ENCODE measurements at regions not wholly inside any gene's neighbourhood (a gene's known extent, or its start where the extent isn't known, plus 50 kb on each side); places are given as distances from the start of the nearest gene placed in this dataset.
A peak's percentile ranks its signal among the peaks of the same experiment; 100 is the strongest.

DNA sequence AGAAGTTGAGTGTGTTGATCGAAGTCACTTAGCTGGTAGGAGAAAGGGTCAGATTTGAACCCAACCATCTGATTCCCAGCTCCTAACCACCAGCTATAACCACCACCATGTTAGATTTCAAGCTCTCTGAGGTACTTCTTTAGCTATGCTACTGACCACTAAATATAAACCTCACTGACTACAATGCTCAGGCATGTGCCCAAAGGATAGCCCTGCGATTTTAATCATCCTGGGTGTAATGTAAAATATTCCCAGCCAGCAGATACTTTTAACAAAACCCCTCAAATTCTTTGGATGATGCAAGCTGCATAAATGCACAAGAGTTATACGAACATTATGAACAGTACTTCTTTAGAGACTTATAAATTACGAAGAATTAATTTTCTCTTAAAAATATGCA is 115.2 kb upstream of the TSC22D2 start:
- Histone ChIP-seq H3K27me3 (ENCODE audit: control insufficient read depth in 2 of 2, insufficient read depth in 2 of 2, low read length in 2 of 2) (no peaks in the 10 kb centered on the region), H3K36me3 (ENCODE audit: control insufficient read depth in 2 of 2, insufficient read depth in 2 of 2, low read length in 2 of 2) (no peaks in the 10 kb centered on the region), H3K4me1 (ENCODE audit: control insufficient read depth in 2 of 2, insufficient read depth in 2 of 2, low read length in 2 of 2) (peaks cover 0 to 5% of the 10 kb centered on the region in 2 donors), H3K27ac (ENCODE audit: low read depth in 2 of 2, low read length in 2 of 2) (no peak overlapping the region), H3K9ac (ENCODE audit: low read depth in 1 of 2, low read length in 2 of 2) (no peak overlapping the region), H3K4me3 (ENCODE audit: low read length in 2 of 2) (no peak overlapping the region), H3K9me3 (ENCODE audit: control insufficient read depth in 2 of 2, low read length in 2 of 2) (no peaks in the 10 kb centered on the region)

GRCh38 chr3:150291515-150291914 is 116.6 kb upstream of the TSC22D2 start:
- no peaks in the 10 kb centered on the region for H3K36me3 ChIP-seq (ENCODE audit: control insufficient read depth in 2 of 2, insufficient read depth in 2 of 2, low read length in 2 of 2)
- H3K27me3 ChIP-seq (ENCODE audit: control insufficient read depth in 2 of 2, insufficient read depth in 2 of 2, low read length in 2 of 2): no peaks in the 10 kb centered on the region
- H3K9me3 ChIP-seq (ENCODE audit: control insufficient read depth in 2 of 2, low read length in 2 of 2): no peaks in the 10 kb centered on the region
- no peak overlapping the region for H3K4me3 ChIP-seq (ENCODE audit: low read length in 2 of 2)
- H3K27ac ChIP-seq (ENCODE audit: low read depth in 2 of 2, low read length in 2 of 2): no peak overlapping the region
- peaks cover 0 to 5% of the 10 kb centered on the region in 2 donors for H3K4me1 ChIP-seq (ENCODE audit: control insufficient read depth in 2 of 2, insufficient read depth in 2 of 2, low read length in 2 of 2)
- H3K9ac ChIP-seq (ENCODE audit: low read depth in 1 of 2, low read length in 2 of 2): no peak overlapping the region

DNA sequence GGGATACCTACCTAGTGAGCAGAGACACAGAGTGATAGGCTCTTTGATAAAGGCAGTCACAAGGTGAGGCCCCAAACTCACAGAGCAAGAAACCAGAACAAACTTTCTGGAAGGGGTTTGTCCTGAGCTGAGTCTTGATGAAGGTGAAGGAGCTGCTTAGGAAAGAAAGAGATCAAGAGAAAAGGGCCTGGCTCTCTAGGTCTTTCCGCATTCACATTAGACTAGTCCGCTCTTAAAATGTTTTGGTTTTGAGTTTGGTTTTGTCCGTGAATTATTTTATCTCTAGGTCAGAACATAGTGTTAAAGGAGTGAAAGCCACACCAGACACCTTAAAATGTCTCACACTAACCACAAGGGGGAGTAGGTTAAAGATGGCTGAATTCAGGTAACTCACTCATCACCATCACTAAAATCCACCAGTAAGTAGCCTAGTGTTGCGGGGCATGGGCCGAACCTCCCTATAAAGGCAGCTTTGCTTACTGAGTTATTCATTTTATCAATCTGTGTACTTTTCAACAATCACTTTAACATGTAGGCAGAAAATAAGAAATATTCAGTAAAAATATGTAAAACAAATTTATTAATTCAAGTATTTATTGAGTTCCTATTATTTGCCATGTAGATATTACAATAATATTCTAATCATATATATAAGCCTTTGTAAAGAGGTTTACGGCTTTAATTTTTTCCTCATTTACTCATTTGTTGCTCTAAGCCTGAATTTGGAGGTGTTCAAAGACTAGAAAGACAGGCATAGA is 121.5 kb upstream of the TSC22D2 start:
- peaks cover 0 to 5% of the 10 kb centered on the region in 2 donors for H3K4me1 ChIP-seq (ENCODE audit: control insufficient read depth in 2 of 2, insufficient read depth in 2 of 2, low read length in 2 of 2)
- no peak overlapping the region for H3K9ac ChIP-seq (ENCODE audit: low read depth in 1 of 2, low read length in 2 of 2)
- H3K36me3 ChIP-seq (ENCODE audit: control insufficient read depth in 2 of 2, insufficient read depth in 2 of 2, low read length in 2 of 2): no peaks in the 10 kb centered on the region
- H3K4me3 ChIP-seq (ENCODE audit: low read length in 2 of 2): no peak overlapping the region
- no peak overlapping the region for H3K27ac ChIP-seq (ENCODE audit: low read depth in 2 of 2, low read length in 2 of 2)
- peaks cover 0 to 2% of the 10 kb centered on the region in 2 donors for H3K9me3 ChIP-seq (ENCODE audit: control insufficient read depth in 2 of 2, low read length in 2 of 2)
- H3K27me3 ChIP-seq (ENCODE audit: control insufficient read depth in 2 of 2, insufficient read depth in 2 of 2, low read length in 2 of 2): no peaks in the 10 kb centered on the region

GRCh38 chr3:150285601-150286000 is 122.5 kb upstream of the TSC22D2 start:
- H3K36me3 ChIP-seq (ENCODE audit: control insufficient read depth in 2 of 2, insufficient read depth in 2 of 2, low read length in 2 of 2): no peaks in the 10 kb centered on the region
- H3K4me1 ChIP-seq (ENCODE audit: control insufficient read depth in 2 of 2, insufficient read depth in 2 of 2, low read length in 2 of 2): peaks cover 0 to 5% of the 10 kb centered on the region in 2 donors
- no peaks in the 10 kb centered on the region for H3K27me3 ChIP-seq (ENCODE audit: control insufficient read depth in 2 of 2, insufficient read depth in 2 of 2, low read length in 2 of 2)
- H3K9ac ChIP-seq (ENCODE audit: low read depth in 1 of 2, low read length in 2 of 2): no peak overlapping the region
- no peak overlapping the region for H3K27ac ChIP-seq (ENCODE audit: low read depth in 2 of 2, low read length in 2 of 2)
- H3K9me3 ChIP-seq (ENCODE audit: control insufficient read depth in 2 of 2, low read length in 2 of 2): peaks cover 0 to 2% of the 10 kb centered on the region in 2 donors
- no peak overlapping the region for H3K4me3 ChIP-seq (ENCODE audit: low read length in 2 of 2)

- no peaks in the 10 kb centered on the region for H3K36me3 ChIP-seq (ENCODE audit: control insufficient read depth in 2 of 2, insufficient read depth in 2 of 2, low read length in 2 of 2)
- peak overlapping the region in 1 of 2 donors; percentile 26 for H3K4me3 ChIP-seq (ENCODE audit: low read length in 2 of 2)
- peak overlapping the region; percentile 62 to 77 for H3K27ac ChIP-seq (ENCODE audit: low read depth in 2 of 2, low read length in 2 of 2)
- peak overlapping the region in 1 of 2 donors; percentile 18 for H3K9ac ChIP-seq (ENCODE audit: low read depth in 1 of 2, low read length in 2 of 2)
- H3K4me1 ChIP-seq (ENCODE audit: control insufficient read depth in 2 of 2, insufficient read depth in 2 of 2, low read length in 2 of 2): peaks cover 2 to 15% of the 10 kb centered on the region in 2 donors
- no peaks in the 10 kb centered on the region for H3K27me3 ChIP-seq (ENCODE audit: control insufficient read depth in 2 of 2, insufficient read depth in 2 of 2, low read length in 2 of 2)
- peaks cover 0 to 2% of the 10 kb centered on the region in 2 donors for H3K9me3 ChIP-seq (ENCODE audit: control insufficient read depth in 2 of 2, low read length in 2 of 2)
Observed at GRCh38 chr3:150278843-150279381, 129.2 kb upstream of the TSC22D2 start.

GRCh38 chr3:150278195-150278594 is 129.9 kb upstream of the TSC22D2 start:
- no peak overlapping the region for H3K4me3 ChIP-seq (ENCODE audit: low read length in 2 of 2)
- peaks cover 0 to 2% of the 10 kb centered on the region in 2 donors for H3K9me3 ChIP-seq (ENCODE audit: control insufficient read depth in 2 of 2, low read length in 2 of 2)
- peaks cover 2 to 15% of the 10 kb centered on the region in 2 donors for H3K4me1 ChIP-seq (ENCODE audit: control insufficient read depth in 2 of 2, insufficient read depth in 2 of 2, low read length in 2 of 2)
- peak overlapping the region in 1 of 2 donors; percentile 18 for H3K9ac ChIP-seq (ENCODE audit: low read depth in 1 of 2, low read length in 2 of 2)
- no peaks in the 10 kb centered on the region for H3K27me3 ChIP-seq (ENCODE audit: control insufficient read depth in 2 of 2, insufficient read depth in 2 of 2, low read length in 2 of 2)
- H3K36me3 ChIP-seq (ENCODE audit: control insufficient read depth in 2 of 2, insufficient read depth in 2 of 2, low read length in 2 of 2): no peaks in the 10 kb centered on the region
- H3K27ac ChIP-seq (ENCODE audit: low read depth in 2 of 2, low read length in 2 of 2): peak overlapping the region; percentile 63 to 77

- H3K36me3 ChIP-seq (ENCODE audit: control insufficient read depth in 2 of 2, insufficient read depth in 2 of 2, low read length in 2 of 2): no peaks in the 10 kb centered on the region
- no peak overlapping the region for H3K27ac ChIP-seq (ENCODE audit: low read depth in 2 of 2, low read length in 2 of 2)
- no peaks in the 10 kb centered on the region for H3K27me3 ChIP-seq (ENCODE audit: control insufficient read depth in 2 of 2, insufficient read depth in 2 of 2, low read length in 2 of 2)
- peaks cover 0 to 2% of the 10 kb centered on the region in 2 donors for H3K9me3 ChIP-seq (ENCODE audit: control insufficient read depth in 2 of 2, low read length in 2 of 2)
- H3K4me3 ChIP-seq (ENCODE audit: low read length in 2 of 2): no peak overlapping the region
- H3K9ac ChIP-seq (ENCODE audit: low read depth in 1 of 2, low read length in 2 of 2): no peak overlapping the region
- H3K4me1 ChIP-seq (ENCODE audit: control insufficient read depth in 2 of 2, insufficient read depth in 2 of 2, low read length in 2 of 2): peaks cover 2 to 15% of the 10 kb centered on the region in 2 donors
Observed at GRCh38 chr3:150277444-150277843, 130.7 kb upstream of the TSC22D2 start.

DNA sequence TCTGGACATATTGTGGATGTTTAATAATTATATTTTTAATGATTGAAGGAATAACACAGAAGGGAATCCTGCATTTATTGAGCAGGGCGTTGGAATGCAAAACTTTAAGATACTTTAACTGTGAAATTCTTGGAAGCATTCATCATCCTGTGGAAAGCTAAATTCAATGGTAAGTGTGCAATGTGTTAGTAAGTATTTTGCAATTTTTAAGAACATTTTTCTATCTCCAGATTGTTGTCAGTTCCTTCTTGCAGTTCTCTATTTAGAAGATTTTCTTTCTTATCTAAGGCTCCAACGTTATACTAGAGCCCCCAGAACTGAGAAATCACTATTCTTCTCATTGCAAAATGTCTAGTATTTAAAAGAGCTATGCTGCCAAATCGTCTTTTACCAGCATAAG is 132.2 kb upstream of the TSC22D2 start:
- no peak overlapping the region for H3K9ac ChIP-seq (ENCODE audit: low read depth in 1 of 2, low read length in 2 of 2)
- no peaks in the 10 kb centered on the region for H3K36me3 ChIP-seq (ENCODE audit: control insufficient read depth in 2 of 2, insufficient read depth in 2 of 2, low read length in 2 of 2)
- no peak overlapping the region for H3K27ac ChIP-seq (ENCODE audit: low read depth in 2 of 2, low read length in 2 of 2)
- H3K27me3 ChIP-seq (ENCODE audit: control insufficient read depth in 2 of 2, insufficient read depth in 2 of 2, low read length in 2 of 2): no peaks in the 10 kb centered on the region
- H3K9me3 ChIP-seq (ENCODE audit: control insufficient read depth in 2 of 2, low read length in 2 of 2): no peaks in the 10 kb centered on the region
- no peak overlapping the region for H3K4me3 ChIP-seq (ENCODE audit: low read length in 2 of 2)
- H3K4me1 ChIP-seq (ENCODE audit: control insufficient read depth in 2 of 2, insufficient read depth in 2 of 2, low read length in 2 of 2): peaks cover 2 to 18% of the 10 kb centered on the region in 2 donors

DNA sequence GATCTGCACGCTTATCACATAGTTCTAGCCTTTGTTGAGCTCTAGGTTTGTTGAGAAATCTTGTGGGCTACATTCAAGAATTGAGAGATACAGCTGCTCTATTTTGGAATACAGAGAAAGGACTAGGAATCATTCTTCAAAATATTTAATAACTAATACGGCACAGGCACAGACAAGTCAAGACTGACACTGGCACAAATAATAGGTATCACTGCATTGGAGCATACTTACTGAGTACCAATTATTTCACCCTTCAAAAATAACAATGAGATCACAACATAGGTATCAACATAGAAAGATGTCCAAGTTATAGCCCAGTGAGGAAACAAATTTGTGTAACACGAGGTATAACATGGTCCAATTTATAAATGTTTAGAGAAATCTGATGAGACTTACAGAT is 133.7 kb upstream of the TSC22D2 start:
- H3K4me1 ChIP-seq (ENCODE audit: control insufficient read depth in 2 of 2, insufficient read depth in 2 of 2, low read length in 2 of 2): peaks cover 2 to 24% of the 10 kb centered on the region in 2 donors
- H3K36me3 ChIP-seq (ENCODE audit: control insufficient read depth in 2 of 2, insufficient read depth in 2 of 2, low read length in 2 of 2): no peaks in the 10 kb centered on the region
- H3K27ac ChIP-seq (ENCODE audit: low read depth in 2 of 2, low read length in 2 of 2): no peak overlapping the region
- no peaks in the 10 kb centered on the region for H3K9me3 ChIP-seq (ENCODE audit: control insufficient read depth in 2 of 2, low read length in 2 of 2)
- H3K9ac ChIP-seq (ENCODE audit: low read depth in 1 of 2, low read length in 2 of 2): no peak overlapping the region
- no peak overlapping the region for H3K4me3 ChIP-seq (ENCODE audit: low read length in 2 of 2)
- H3K27me3 ChIP-seq (ENCODE audit: control insufficient read depth in 2 of 2, insufficient read depth in 2 of 2, low read length in 2 of 2): no peaks in the 10 kb centered on the region

GRCh38 chr3:150273396-150273795 is 134.7 kb upstream of the TSC22D2 start:
- no peak overlapping the region for H3K9ac ChIP-seq (ENCODE audit: low read depth in 1 of 2, low read length in 2 of 2)
- no peaks in the 10 kb centered on the region for H3K9me3 ChIP-seq (ENCODE audit: control insufficient read depth in 2 of 2, low read length in 2 of 2)
- H3K36me3 ChIP-seq (ENCODE audit: control insufficient read depth in 2 of 2, insufficient read depth in 2 of 2, low read length in 2 of 2): no peaks in the 10 kb centered on the region
- H3K27me3 ChIP-seq (ENCODE audit: control insufficient read depth in 2 of 2, insufficient read depth in 2 of 2, low read length in 2 of 2): no peaks in the 10 kb centered on the region
- no peak overlapping the region for H3K27ac ChIP-seq (ENCODE audit: low read depth in 2 of 2, low read length in 2 of 2)
- peaks cover 3 to 27% of the 10 kb centered on the region in 2 donors for H3K4me1 ChIP-seq (ENCODE audit: control insufficient read depth in 2 of 2, insufficient read depth in 2 of 2, low read length in 2 of 2)
- H3K4me3 ChIP-seq (ENCODE audit: low read length in 2 of 2): no peak overlapping the region
